ENCODE measurements at regions not wholly inside any gene's neighbourhood (a gene's known extent, or its start where the extent isn't known, plus 50 kb on each side); places are given as distances from the start of the nearest gene placed in this dataset.
A peak's percentile ranks its signal among the peaks of the same experiment; 100 is the strongest.

GRCh38 chr9:103997856-103998370 lies 96.2 kb upstream of the SMC2 start:
- H3K4me3 ChIP-seq (ENCODE audit: low read length): no peak overlapping the region
- no peak for DNase-seq (ENCODE audit: low read depth)
- TF ChIP-seq, protein P1, sequence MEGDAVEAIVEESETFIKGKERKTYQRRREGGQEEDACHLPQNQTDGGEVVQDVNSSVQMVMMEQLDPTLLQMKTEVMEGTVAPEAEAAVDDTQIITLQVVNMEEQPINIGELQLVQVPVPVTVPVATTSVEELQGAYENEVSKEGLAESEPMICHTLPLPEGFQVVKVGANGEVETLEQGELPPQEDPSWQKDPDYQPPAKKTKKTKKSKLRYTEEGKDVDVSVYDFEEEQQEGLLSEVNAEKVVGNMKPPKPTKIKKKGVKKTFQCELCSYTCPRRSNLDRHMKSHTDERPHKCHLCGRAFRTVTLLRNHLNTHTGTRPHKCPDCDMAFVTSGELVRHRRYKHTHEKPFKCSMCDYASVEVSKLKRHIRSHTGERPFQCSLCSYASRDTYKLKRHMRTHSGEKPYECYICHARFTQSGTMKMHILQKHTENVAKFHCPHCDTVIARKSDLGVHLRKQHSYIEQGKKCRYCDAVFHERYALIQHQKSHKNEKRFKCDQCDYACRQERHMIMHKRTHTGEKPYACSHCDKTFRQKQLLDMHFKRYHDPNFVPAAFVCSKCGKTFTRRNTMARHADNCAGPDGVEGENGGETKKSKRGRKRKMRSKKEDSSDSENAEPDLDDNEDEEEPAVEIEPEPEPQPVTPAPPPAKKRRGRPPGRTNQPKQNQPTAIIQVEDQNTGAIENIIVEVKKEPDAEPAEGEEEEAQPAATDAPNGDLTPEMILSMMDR (IDR thresholded peaks at IDR 0.05; ENCODE audit: insufficient read depth, low read depth, low read length, missing control alignments): no peak

- DNase-seq (ENCODE audit: low read depth): no peak
- TF ChIP-seq, protein P1 (IDR thresholded peaks at IDR 0.05; ENCODE audit: insufficient read depth, low read depth, low read length, missing control alignments): no peak
- no peak overlapping the region for H3K4me3 ChIP-seq (ENCODE audit: low read length)
Observed at GRCh38 chr9:103999375-104000062, 94.6 kb upstream of the SMC2 start.

DNA sequence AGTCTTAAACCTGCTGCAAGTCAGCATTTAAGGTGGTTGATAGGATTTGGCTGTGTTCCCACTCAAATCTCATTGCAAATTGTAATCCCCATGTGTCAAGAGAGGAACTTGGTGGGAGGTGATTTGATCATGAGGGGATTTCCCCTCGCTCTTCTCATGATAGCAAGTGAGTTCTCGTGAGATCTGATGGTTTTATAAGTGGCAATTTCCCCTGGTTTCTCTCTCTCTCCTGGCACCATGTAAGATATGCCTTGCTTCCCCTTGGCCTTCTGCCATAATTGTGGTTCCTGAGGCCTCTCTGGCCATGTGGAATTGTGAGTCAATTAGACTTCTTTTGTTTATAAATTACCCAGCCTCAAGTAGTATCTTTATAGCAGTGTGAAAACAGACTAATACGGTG lies 84.3 kb upstream of the SMC2 start:
- DNase-seq (ENCODE audit: low read depth): peak; percentile 43

DNA sequence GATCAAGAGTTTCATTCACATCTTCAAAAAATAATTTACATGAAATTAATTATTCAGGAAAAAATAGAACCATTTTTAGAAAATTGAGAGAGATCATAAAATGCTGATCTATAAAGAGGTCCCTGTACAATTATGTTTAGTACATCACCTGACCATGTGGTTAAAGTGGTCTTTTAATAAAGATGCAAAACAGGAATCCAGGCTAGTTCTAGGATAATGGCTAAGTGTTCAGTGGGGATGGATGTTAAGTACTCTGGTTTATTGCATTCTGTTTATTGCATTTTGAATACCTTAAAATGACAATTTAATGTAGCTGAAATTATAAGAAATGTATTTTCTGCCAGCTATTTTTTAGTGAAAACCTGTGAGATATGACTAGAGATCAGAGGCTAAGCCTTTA lies 72.0 kb upstream of the SMC2 start:
- TF ChIP-seq, protein P1 (IDR thresholded peaks at IDR 0.05; ENCODE audit: insufficient read depth, low read depth, low read length, missing control alignments): no peak
- DNase-seq (ENCODE audit: low read depth): no peak
- no peak overlapping the region for H3K4me3 ChIP-seq (ENCODE audit: low read length)

More for the DNA sequence above, 84.3 kb upstream of the SMC2 start:
- TF ChIP-seq, protein P1 (IDR thresholded peaks at IDR 0.05; ENCODE audit: insufficient read depth, low read depth, low read length, missing control alignments): no peak
- no peak overlapping the region for H3K4me3 ChIP-seq (ENCODE audit: low read length)

DNA sequence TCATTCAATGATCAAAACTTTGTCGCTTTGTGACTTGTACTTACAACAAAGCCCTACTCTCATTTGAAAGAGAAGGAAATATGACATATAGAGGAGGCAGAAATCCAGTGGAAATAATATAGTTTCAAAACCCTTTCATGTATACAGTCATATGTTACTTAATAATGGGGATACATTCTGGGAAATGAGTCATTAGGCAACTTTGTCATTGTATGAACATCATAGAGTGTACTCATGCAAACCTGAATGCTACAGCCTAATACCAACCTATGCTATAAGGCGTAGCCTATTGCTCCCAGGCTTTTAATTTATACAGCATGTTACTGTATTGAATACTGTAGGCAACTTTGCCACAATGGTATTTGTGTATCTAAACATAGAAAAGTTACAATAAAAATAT lies 69.0 kb upstream of the SMC2 start:
- DNase-seq (ENCODE audit: low read depth): peak; percentile 74
- no peak overlapping the region for H3K4me3 ChIP-seq (ENCODE audit: low read length)
- TF ChIP-seq, protein P1 (IDR thresholded peaks at IDR 0.05; ENCODE audit: insufficient read depth, low read depth, low read length, missing control alignments): no peak

DNA sequence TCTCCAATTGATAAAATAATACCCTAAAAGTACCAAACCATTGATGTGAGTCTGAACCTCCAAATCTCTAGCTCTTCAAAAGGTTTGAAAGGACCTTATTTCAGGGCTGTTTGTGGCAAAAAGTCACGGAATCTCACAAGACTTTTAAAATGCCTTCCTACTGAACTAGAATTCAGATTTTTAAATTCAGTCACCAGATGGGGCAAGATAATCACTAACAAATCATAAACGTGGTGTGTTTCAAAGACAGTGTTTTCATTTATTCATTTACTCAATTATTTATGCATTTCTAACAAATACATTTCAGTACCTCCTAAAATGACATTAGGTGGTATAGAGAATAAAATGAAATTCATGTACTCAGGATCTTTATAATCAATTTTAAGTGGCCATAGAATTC lies 68.2 kb upstream of the SMC2 start:
- no peak overlapping the region for H3K4me3 ChIP-seq (ENCODE audit: low read length)
- DNase-seq (ENCODE audit: low read depth): no peak
- TF ChIP-seq, protein P1 (IDR thresholded peaks at IDR 0.05; ENCODE audit: insufficient read depth, low read depth, low read length, missing control alignments): no peak

- no peak for DNase-seq (ENCODE audit: low read depth)
- no peak overlapping the region for H3K4me3 ChIP-seq (ENCODE audit: low read length)
- TF ChIP-seq, protein P1 (IDR thresholded peaks at IDR 0.05; ENCODE audit: insufficient read depth, low read depth, low read length, missing control alignments): no peak
Observed at GRCh38 chr9:104027295-104027694, 66.8 kb upstream of the SMC2 start.
